HCT116 (cell line): ENCODE measurements at regions not wholly inside any gene's neighbourhood (a gene's known extent, or its start where the extent isn't known, plus 50 kb on each side); places are given as distances from the start of the nearest gene placed in this dataset.

ENCODE experiments used
- EZH2phosphoT487 ChIP-seq: fragments of 200-600 bp; IDR thresholded peaks from 2 replicates; pipeline ENCODE4 v1.6.1; 2018; ENCODE audit warnings: antibody characterized with exemption, borderline replicate concordance
- JUND ChIP-seq: IDR thresholded peaks from 2 replicates; pipeline ENCODE4 v1.6.1; 2012
- REST ChIP-seq: IDR thresholded peaks from 2 replicates; pipeline ENCODE4 v1.6.1; 2012; ENCODE audit warnings: low read depth
- YY1 ChIP-seq: IDR thresholded peaks from 2 replicates; pipeline ENCODE4 v1.6.1; 2011; ENCODE audit warnings: low read length, low read depth, moderate library complexity, mild to moderate bottlenecking; ENCODE audit not compliant: insufficient replicate concordance; ENCODE audit errors: extremely low read depth
- ZNF274 ChIP-seq: fragments of 200-500 bp; sonication (Bioruptor generic); IDR thresholded peaks from 2 replicates; pipeline ENCODE4 v1.6.1; 2014; ENCODE audit warnings: mild to moderate bottlenecking, low read depth, low read length, inconsistent platforms
- TF ChIP-seq, protein P1 (sequence below), 3 experiments: fragments of 200-600 bp in 1 of 3; sonication (generic) in 1 of 3; IDR thresholded peaks in 2 of 3; conservative IDR thresholded peaks in 1 of 3; 2 replicates each; pipeline ENCODE4 v1.5.1; 2012 to 2017; ENCODE audit warnings: low read depth in 2 of 3, low read length in 2 of 3, antibody characterized with exemption in 1 of 3, borderline replicate concordance in 1 of 3, control low read depth in 1 of 3, mild to moderate bottlenecking in 1 of 3, mixed read lengths in 1 of 3, mixed run types in 1 of 3, moderate library complexity in 1 of 3; ENCODE audit not compliant: insufficient read depth in 1 of 3

DNA sequence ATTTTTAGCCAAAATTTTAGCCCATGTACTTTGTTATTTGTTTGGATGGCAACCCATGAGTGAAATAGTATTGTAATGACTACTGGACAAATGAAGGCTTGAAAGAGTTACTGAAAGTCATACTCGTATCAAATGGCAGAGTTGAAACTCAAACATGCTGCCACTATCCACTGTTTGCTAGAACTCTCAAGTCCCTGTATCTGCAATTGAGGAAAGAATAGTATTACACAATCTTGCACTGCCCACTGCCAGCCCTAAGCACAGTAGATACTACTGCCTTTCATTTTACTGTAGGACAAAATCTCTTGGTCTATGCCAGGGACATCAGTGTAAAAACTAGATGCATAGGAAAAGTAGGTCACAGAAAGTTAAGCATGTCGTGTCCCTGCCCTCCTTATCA, 581.1 kb upstream of the PLXNA2 start:
- TF ChIP-seq REST (no peak), ZNF274 (no peak), EZH2phosphoT487 (no peak), YY1 (no peak), JUND (no peak)
- TF ChIP-seq, protein P1, sequence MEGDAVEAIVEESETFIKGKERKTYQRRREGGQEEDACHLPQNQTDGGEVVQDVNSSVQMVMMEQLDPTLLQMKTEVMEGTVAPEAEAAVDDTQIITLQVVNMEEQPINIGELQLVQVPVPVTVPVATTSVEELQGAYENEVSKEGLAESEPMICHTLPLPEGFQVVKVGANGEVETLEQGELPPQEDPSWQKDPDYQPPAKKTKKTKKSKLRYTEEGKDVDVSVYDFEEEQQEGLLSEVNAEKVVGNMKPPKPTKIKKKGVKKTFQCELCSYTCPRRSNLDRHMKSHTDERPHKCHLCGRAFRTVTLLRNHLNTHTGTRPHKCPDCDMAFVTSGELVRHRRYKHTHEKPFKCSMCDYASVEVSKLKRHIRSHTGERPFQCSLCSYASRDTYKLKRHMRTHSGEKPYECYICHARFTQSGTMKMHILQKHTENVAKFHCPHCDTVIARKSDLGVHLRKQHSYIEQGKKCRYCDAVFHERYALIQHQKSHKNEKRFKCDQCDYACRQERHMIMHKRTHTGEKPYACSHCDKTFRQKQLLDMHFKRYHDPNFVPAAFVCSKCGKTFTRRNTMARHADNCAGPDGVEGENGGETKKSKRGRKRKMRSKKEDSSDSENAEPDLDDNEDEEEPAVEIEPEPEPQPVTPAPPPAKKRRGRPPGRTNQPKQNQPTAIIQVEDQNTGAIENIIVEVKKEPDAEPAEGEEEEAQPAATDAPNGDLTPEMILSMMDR (IDR thresholded peaks at IDR 0.05 in 2 of 3, conservative IDR thresholded peaks at IDR 0.05 in 1 of 3; ENCODE audit: borderline replicate concordance in 1 of 3, insufficient read depth in 1 of 3, low read depth in 2 of 3, low read length in 2 of 3) = no peak
